ENCODE measurements at regions not wholly inside any gene's neighbourhood (a gene's known extent, or its start where the extent isn't known, plus 50 kb on each side); places are given as distances from the start of the nearest gene placed in this dataset.
"Not testable (repeated sequence)": the region's sequence is repeated elsewhere in the genome, so short reads cannot be mapped to it uniquely, and the experiment has no call there.

- intact Hi-C loops (cut with DNase I) = no loop called here
- no peak for DNase-seq (ENCODE audit: low spot score)
- no peak for ATAC-seq
Measured at GRCh38 chr6:49300443-49300842, 162.6 kb downstream of the MMUT start.

GRCh38 chr6:49299279-49299678 lies 163.8 kb downstream of the MMUT start:
- ATAC-seq (no peak), DNase-seq (ENCODE audit: low spot score) (no peak)
- intact Hi-C loops (cut with DNase I) = no loop called here

- ATAC-seq = no peak
- intact Hi-C loops (cut with DNase I) = no loop called here
- DNase-seq (ENCODE audit: low spot score) = no peak
Measured at GRCh38 chr6:49284180-49284579, 178.9 kb downstream of the MMUT start.

- ATAC-seq; DNase-seq (ENCODE audit: low spot score); intact Hi-C loops (cut with DNase I): not testable (repeated sequence)
Measured at GRCh38 chr6:49274809-49275769, 188.0 kb downstream of the MMUT start.

GRCh38 chr6:49269190-49269589 lies 193.9 kb downstream of the MMUT start:
- intact Hi-C loops (cut with DNase I) = no loop called here
- ATAC-seq (no peak), DNase-seq (ENCODE audit: low spot score) (no peak)

GRCh38 chr6:49264909-49265308 lies 198.1 kb downstream of the MMUT start:
- no peak for DNase-seq (ENCODE audit: low spot score)
- intact Hi-C loops (cut with DNase I) = no loop called here
- no peak for ATAC-seq

- ATAC-seq (peak; percentile 34), DNase-seq (ENCODE audit: low spot score) (no peak)
- intact Hi-C loops (cut with DNase I) = no loop called here
Measured at GRCh38 chr6:49264496-49264895, 198.6 kb downstream of the MMUT start.

GRCh38 chr6:49257549-49257948 lies 205.5 kb downstream of the MMUT start:
- ATAC-seq = no peak
- no peak for DNase-seq (ENCODE audit: low spot score)
- intact Hi-C loops (cut with DNase I) = no loop called here

- DNase-seq (ENCODE audit: low spot score) = no peak
- intact Hi-C loops (cut with DNase I) = no loop called here
- ATAC-seq = no peak
Measured at GRCh38 chr6:49255335-49255734, 207.7 kb downstream of the MMUT start.

- intact Hi-C loops (cut with DNase I) = no loop called here
- DNase-seq (ENCODE audit: low spot score) (no peak), ATAC-seq (no peak)
Measured at GRCh38 chr6:49252901-49253300, 210.2 kb downstream of the MMUT start.

- intact Hi-C loops (cut with DNase I) = no loop called here
- ATAC-seq = no peak
- DNase-seq (ENCODE audit: low spot score) = no peak
Measured at GRCh38 chr6:49233483-49233882, 229.6 kb downstream of the MMUT start.

GRCh38 chr6:49225471-49225870 lies 237.6 kb downstream of the MMUT start:
- ATAC-seq = no peak
- DNase-seq (ENCODE audit: low spot score) = no peak
- intact Hi-C loops (cut with DNase I) = no loop called here

- no peak for ATAC-seq
- intact Hi-C loops (cut with DNase I) = no loop called here
- DNase-seq (ENCODE audit: low spot score) = no peak
Measured at GRCh38 chr6:49220293-49220692, 242.8 kb downstream of the MMUT start.

- DNase-seq (ENCODE audit: low spot score) (no peak), ATAC-seq (no peak)
- intact Hi-C loops (cut with DNase I) = no loop called here
Measured at GRCh38 chr6:49205526-49205925, 257.5 kb downstream of the MMUT start.

- intact Hi-C loops (cut with DNase I) = no loop called here
- ATAC-seq = no peak
- DNase-seq (ENCODE audit: low spot score) = no peak
Measured at GRCh38 chr6:49202924-49203536, 260.0 kb downstream of the MMUT start.

- ATAC-seq (no peak), DNase-seq (ENCODE audit: low spot score) (no peak)
- intact Hi-C loops (cut with DNase I) = no loop called here
Measured at GRCh38 chr6:49198015-49198414, 265.0 kb downstream of the MMUT start.

GRCh38 chr6:49162379-49162778 lies 300.7 kb downstream of the MMUT start:
- DNase-seq (ENCODE audit: low spot score); intact Hi-C loops (cut with DNase I); ATAC-seq: not testable (repeated sequence)

GRCh38 chr6:49155316-49155715 lies 307.7 kb downstream of the MMUT start:
- no peak for ATAC-seq
- DNase-seq (ENCODE audit: low spot score) = no peak

GRCh38 chr6:49151957-49152356 lies 311.1 kb downstream of the MMUT start:
- no peak for DNase-seq (ENCODE audit: low spot score)
- ATAC-seq = no peak
- intact Hi-C loops (cut with DNase I) = no loop called here

More at GRCh38 chr6:49155316-49155715, 307.7 kb downstream of the MMUT start:
- intact Hi-C loops (cut with DNase I) = no loop called here

- intact Hi-C loops (cut with DNase I) = no loop called here
- no peak for DNase-seq (ENCODE audit: low spot score)
- ATAC-seq = no peak
Measured at GRCh38 chr6:49151461-49151860, 311.6 kb downstream of the MMUT start.
